ENCODE measurements at regions not wholly inside any gene's neighbourhood (a gene's known extent, or its start where the extent isn't known, plus 50 kb on each side); places are given as distances from the start of the nearest gene placed in this dataset.

- Mint-ChIP-seq H3K9me3 (ENCODE audit: unreplicated experiment) (no peaks in the 10 kb centered on the region), H3K4me1 (ENCODE audit: low read depth, unreplicated experiment) (no peaks in the 10 kb centered on the region), H3K36me3 (ENCODE audit: insufficient read depth, unreplicated experiment) (no peaks in the 10 kb centered on the region), H3K4me3 (ENCODE audit: unreplicated experiment) (no peak overlapping the region), H3K27me3 (ENCODE audit: insufficient read depth, unreplicated experiment) (peaks cover 8% of the 10 kb centered on the region), H3K27ac (ENCODE audit: unreplicated experiment) (no peak overlapping the region)
- no peak for DNase-seq
- Histone ChIP-seq H3K9me3 (no peaks in the 10 kb centered on the region), H3K4me3 (ENCODE audit: low read depth, low read length) (no peak overlapping the region), H3K4me1 (no peaks in the 10 kb centered on the region), H3K27me3 (replicated peaks; ENCODE audit: control insufficient read depth, insufficient read depth, low read length) (no peaks in the 10 kb centered on the region), H3K36me3 (ENCODE audit: control insufficient read depth, insufficient read depth, low read length) (no peaks in the 10 kb centered on the region)
- no peak for TF ChIP-seq CTCF (IDR thresholded peaks at IDR 0.05; ENCODE audit: insufficient read depth in 1 of 2, low read depth in 1 of 2, low read length in 1 of 2, severe bottlenecking in 1 of 2, unreplicated experiment in 1 of 2)
- intact Hi-C loops (cut with micrococcal nuclease; ENCODE audit: unreplicated experiment) = no loop called here
- ChIA-PET CTCF (no interaction called here), POLR2A (no interaction called here)
- no TSS peak for BruUV-seq (replicated peaks)
Observed at GRCh38 chr22:19593991-19594569, 69.9 kb upstream of the CLDN5 start.

- no peaks in the 10 kb centered on the region for H3K4me1 ChIP-seq
- Mint-ChIP-seq H3K36me3 (ENCODE audit: insufficient read depth, unreplicated experiment) (no peaks in the 10 kb centered on the region), H3K27ac (ENCODE audit: unreplicated experiment) (no peak overlapping the region), H3K4me1 (ENCODE audit: low read depth, unreplicated experiment) (no peaks in the 10 kb centered on the region), H3K9me3 (ENCODE audit: unreplicated experiment) (no peaks in the 10 kb centered on the region), H3K4me3 (ENCODE audit: unreplicated experiment) (no peak overlapping the region), H3K27me3 (ENCODE audit: insufficient read depth, unreplicated experiment) (peaks cover 3% of the 10 kb centered on the region)
- CTCF ChIA-PET = no interaction called here
- no peaks in the 10 kb centered on the region for H3K9me3 ChIP-seq
- no peak for TF ChIP-seq CTCF (IDR thresholded peaks at IDR 0.05; ENCODE audit: insufficient read depth in 1 of 2, low read depth in 1 of 2, low read length in 1 of 2, severe bottlenecking in 1 of 2, unreplicated experiment in 1 of 2)
- H3K4me3 ChIP-seq (ENCODE audit: low read depth, low read length) = no peak overlapping the region
- no peaks in the 10 kb centered on the region for H3K36me3 ChIP-seq (ENCODE audit: control insufficient read depth, insufficient read depth, low read length)
- no TSS peak for BruUV-seq (replicated peaks)
- no peak for DNase-seq
- intact Hi-C loops (cut with micrococcal nuclease; ENCODE audit: unreplicated experiment) = no loop called here
- no peaks in the 10 kb centered on the region for H3K27me3 ChIP-seq (replicated peaks; ENCODE audit: control insufficient read depth, insufficient read depth, low read length)
- POLR2A ChIA-PET = no interaction called here
Observed at GRCh38 chr22:19595532-19595931, 71.3 kb upstream of the CLDN5 start.

GRCh38 chr22:19596680-19597398, 72.6 kb upstream of the CLDN5 start:
- H3K27me3 Mint-ChIP-seq (ENCODE audit: insufficient read depth, unreplicated experiment) = peaks cover 3% of the 10 kb centered on the region
- Histone ChIP-seq H3K4me3 (ENCODE audit: low read depth, low read length) (no peak overlapping the region), H3K36me3 (ENCODE audit: control insufficient read depth, insufficient read depth, low read length) (no peaks in the 10 kb centered on the region), H3K27me3 (replicated peaks; ENCODE audit: control insufficient read depth, insufficient read depth, low read length) (no peaks in the 10 kb centered on the region), H3K9me3 (no peaks in the 10 kb centered on the region), H3K4me1 (no peaks in the 10 kb centered on the region)
- ChIA-PET POLR2A (no interaction called here), CTCF (no interaction called here)
- DNase-seq = no peak
- H3K27ac Mint-ChIP-seq (ENCODE audit: unreplicated experiment) = no peak overlapping the region
- no peaks in the 10 kb centered on the region for H3K36me3 Mint-ChIP-seq (ENCODE audit: insufficient read depth, unreplicated experiment)
- no peak overlapping the region for H3K4me3 Mint-ChIP-seq (ENCODE audit: unreplicated experiment)
- no peak for TF ChIP-seq CTCF (IDR thresholded peaks at IDR 0.05; ENCODE audit: insufficient read depth in 1 of 2, low read depth in 1 of 2, low read length in 1 of 2, severe bottlenecking in 1 of 2, unreplicated experiment in 1 of 2)
- BruUV-seq (replicated peaks) = no TSS peak
- H3K4me1 Mint-ChIP-seq (ENCODE audit: low read depth, unreplicated experiment) = no peaks in the 10 kb centered on the region
- no peaks in the 10 kb centered on the region for H3K9me3 Mint-ChIP-seq (ENCODE audit: unreplicated experiment)
- intact Hi-C loops (cut with micrococcal nuclease; ENCODE audit: unreplicated experiment) = no loop called here
